ENCODE measurements at regions not wholly inside any gene's neighbourhood (a gene's known extent, or its start where the extent isn't known, plus 50 kb on each side); places are given as distances from the start of the nearest gene placed in this dataset.

- peaks cover 0 to 3% (median 0%) of the 10 kb centered on the region in 4 donors for H3K9me3 ChIP-seq
- H3K4me3 ChIP-seq, result no peak overlapping the region
- no peak for DNase-seq (ENCODE audit: extremely low spot score)
- H3K36me3 ChIP-seq, result no peaks in the 10 kb centered on the region
- intact Hi-C loops (cut with DNase I), result no loop called here
- no peaks in the 10 kb centered on the region for H3K27me3 ChIP-seq
- 89% methylated on average over 6 of the region's 6 CpGs for WGBS
- TF ChIP-seq POLR2A (IDR thresholded peaks at IDR 0.05; ENCODE audit: low read depth) (no peak), POLR2AphosphoS5 (IDR thresholded peaks at IDR 0.05) (no peak), CTCF (IDR thresholded peaks at IDR 0.05) (no peak), EP300 (IDR thresholded peaks at IDR 0.05) (no peak)
- no peaks in the 10 kb centered on the region for H3K4me1 ChIP-seq
- no peak overlapping the region for H3K27ac ChIP-seq (replicated peaks in 1 of 4)
Observed at GRCh38 chr17:71656964-71657858, 463.6 kb upstream of the SOX9 start.

GRCh38 chr17:71658996-71659395 lies 461.8 kb upstream of the SOX9 start:
- WGBS, result 91% methylated on average over 9 of the region's 9 CpGs
- TF ChIP-seq POLR2AphosphoS5 (IDR thresholded peaks at IDR 0.05), result no peak
- no peak for TF ChIP-seq POLR2A (IDR thresholded peaks at IDR 0.05; ENCODE audit: low read depth)
- no peak for TF ChIP-seq CTCF (IDR thresholded peaks at IDR 0.05)
- TF ChIP-seq EP300 (IDR thresholded peaks at IDR 0.05), result no peak
- Histone ChIP-seq H3K27ac (replicated peaks in 1 of 4) (no peak overlapping the region), H3K9me3 (peaks cover 0 to 3% (median 0%) of the 10 kb centered on the region in 4 donors), H3K4me3 (no peak overlapping the region), H3K4me1 (no peaks in the 10 kb centered on the region), H3K36me3 (no peaks in the 10 kb centered on the region), H3K27me3 (no peaks in the 10 kb centered on the region)
- intact Hi-C loops (cut with DNase I), result no loop called here
- no peak for DNase-seq (ENCODE audit: extremely low spot score)

DNA sequence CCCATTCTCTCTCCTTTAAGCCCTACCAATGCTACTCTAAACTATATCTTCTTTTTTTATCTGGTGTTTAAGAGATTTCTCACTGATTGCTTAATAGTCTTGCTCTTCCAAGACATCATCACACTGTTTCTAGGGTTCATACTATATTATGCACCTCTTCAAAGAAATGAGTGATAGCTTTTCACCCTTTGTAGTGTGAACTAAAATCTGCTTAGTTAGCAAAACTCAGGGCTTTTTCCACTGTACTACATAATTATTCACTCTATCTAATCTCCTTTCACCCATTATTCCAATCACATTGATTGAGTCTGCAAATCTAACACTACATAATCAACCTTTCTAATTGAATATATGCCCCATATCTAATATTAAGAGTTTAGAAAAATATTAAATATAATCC lies 456.0 kb upstream of the SOX9 start:
- Histone ChIP-seq H3K9me3 (peaks cover 0 to 10% (median 4%) of the 10 kb centered on the region in 4 donors), H3K4me1 (no peaks in the 10 kb centered on the region), H3K36me3 (no peaks in the 10 kb centered on the region), H3K4me3 (no peak overlapping the region), H3K27me3 (no peaks in the 10 kb centered on the region), H3K27ac (replicated peaks in 1 of 4) (no peak overlapping the region)
- TF ChIP-seq POLR2A (IDR thresholded peaks at IDR 0.05; ENCODE audit: low read depth), result no peak
- no peak for TF ChIP-seq CTCF (IDR thresholded peaks at IDR 0.05)
- no peak for TF ChIP-seq POLR2AphosphoS5 (IDR thresholded peaks at IDR 0.05)
- no peak for TF ChIP-seq EP300 (IDR thresholded peaks at IDR 0.05)
- intact Hi-C loops (cut with DNase I), result no loop called here
- DNase-seq (ENCODE audit: extremely low spot score), result no peak

- intact Hi-C loops (cut with DNase I), result no loop called here
- WGBS, result 76% methylated on average over 2 of the region's 2 CpGs
- Histone ChIP-seq H3K27me3 (no peaks in the 10 kb centered on the region), H3K4me1 (no peaks in the 10 kb centered on the region), H3K27ac (replicated peaks in 1 of 4) (no peak overlapping the region), H3K4me3 (no peak overlapping the region), H3K9me3 (peaks cover 0 to 11% (median 4%) of the 10 kb centered on the region in 4 donors), H3K36me3 (no peaks in the 10 kb centered on the region)
- TF ChIP-seq CTCF (IDR thresholded peaks at IDR 0.05), result no peak
- TF ChIP-seq POLR2A (IDR thresholded peaks at IDR 0.05; ENCODE audit: low read depth), result no peak
- no peak for TF ChIP-seq POLR2AphosphoS5 (IDR thresholded peaks at IDR 0.05)
- TF ChIP-seq EP300 (IDR thresholded peaks at IDR 0.05), result no peak
- DNase-seq (ENCODE audit: extremely low spot score), result no peak
Observed at GRCh38 chr17:71666047-71666446, 454.8 kb upstream of the SOX9 start.
